ENCODE measurements at regions not wholly inside any gene's neighbourhood (a gene's known extent, or its start where the extent isn't known, plus 50 kb on each side); places are given as distances from the start of the nearest gene placed in this dataset.

DNA sequence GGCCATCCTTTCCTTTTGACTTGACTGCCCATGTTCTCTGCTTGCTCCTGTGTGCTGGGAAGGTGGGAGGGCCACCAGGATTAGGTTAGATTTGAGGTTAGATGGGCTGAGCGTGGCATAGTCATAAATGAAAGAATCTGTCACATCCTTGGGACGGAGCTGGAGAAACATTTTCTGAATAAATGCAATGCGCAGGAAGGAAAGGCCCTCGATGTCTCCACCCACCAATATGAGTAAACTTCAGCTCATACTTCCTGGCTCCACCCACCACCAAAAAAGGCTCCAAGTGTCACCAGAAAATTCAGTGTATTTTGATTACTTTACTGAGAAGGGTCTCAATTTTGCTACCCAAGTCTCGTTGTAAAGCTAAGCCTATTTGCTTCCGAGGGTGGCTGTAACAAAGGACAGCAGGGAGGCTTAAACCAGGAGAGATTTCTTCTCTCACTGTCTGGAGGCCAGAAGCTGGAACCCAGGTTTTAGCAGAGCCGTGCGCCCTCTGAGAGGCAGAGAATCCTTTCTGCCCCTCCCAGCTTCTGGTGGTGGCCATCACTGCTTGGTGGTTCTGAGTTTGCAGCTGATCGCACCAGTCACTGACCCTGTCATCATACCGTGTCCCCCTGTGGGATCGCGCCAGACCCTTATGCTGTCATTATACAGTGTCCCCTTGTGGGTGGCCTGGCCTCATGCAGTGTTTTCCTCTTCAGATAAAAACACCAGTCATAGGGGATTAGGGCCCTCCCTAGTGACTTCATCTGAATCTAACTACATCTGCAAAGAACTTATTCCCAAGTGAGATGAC is 137.8 kb downstream of the TTLL2 start:
- TF ChIP-seq, protein P1, sequence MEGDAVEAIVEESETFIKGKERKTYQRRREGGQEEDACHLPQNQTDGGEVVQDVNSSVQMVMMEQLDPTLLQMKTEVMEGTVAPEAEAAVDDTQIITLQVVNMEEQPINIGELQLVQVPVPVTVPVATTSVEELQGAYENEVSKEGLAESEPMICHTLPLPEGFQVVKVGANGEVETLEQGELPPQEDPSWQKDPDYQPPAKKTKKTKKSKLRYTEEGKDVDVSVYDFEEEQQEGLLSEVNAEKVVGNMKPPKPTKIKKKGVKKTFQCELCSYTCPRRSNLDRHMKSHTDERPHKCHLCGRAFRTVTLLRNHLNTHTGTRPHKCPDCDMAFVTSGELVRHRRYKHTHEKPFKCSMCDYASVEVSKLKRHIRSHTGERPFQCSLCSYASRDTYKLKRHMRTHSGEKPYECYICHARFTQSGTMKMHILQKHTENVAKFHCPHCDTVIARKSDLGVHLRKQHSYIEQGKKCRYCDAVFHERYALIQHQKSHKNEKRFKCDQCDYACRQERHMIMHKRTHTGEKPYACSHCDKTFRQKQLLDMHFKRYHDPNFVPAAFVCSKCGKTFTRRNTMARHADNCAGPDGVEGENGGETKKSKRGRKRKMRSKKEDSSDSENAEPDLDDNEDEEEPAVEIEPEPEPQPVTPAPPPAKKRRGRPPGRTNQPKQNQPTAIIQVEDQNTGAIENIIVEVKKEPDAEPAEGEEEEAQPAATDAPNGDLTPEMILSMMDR (conservative IDR thresholded peaks at IDR 0.05; ENCODE audit: low read depth, low read length): no peak
- no peak for TF ChIP-seq EZH2 (IDR thresholded peaks at IDR 0.05; ENCODE audit: borderline replicate concordance, low read depth, low read length, poor library complexity, severe bottlenecking)

Measured in A673 (cell line).